ENCODE measurements at regions not wholly inside any gene's neighbourhood (a gene's known extent, or its start where the extent isn't known, plus 50 kb on each side); places are given as distances from the start of the nearest gene placed in this dataset.

- TF ChIP-seq CTCF (IDR thresholded peaks at IDR 0.05) (no peak), NRF1 (IDR thresholded peaks at IDR 0.05; ENCODE audit: low read depth, low read length) (no peak), TAF1 (IDR thresholded peaks at IDR 0.05; ENCODE audit: borderline replicate concordance, low read depth, low read length) (no peak), USF1 (IDR thresholded peaks at IDR 0.05; ENCODE audit: borderline replicate concordance, low read depth) (no peak), REST (IDR thresholded peaks at IDR 0.05; ENCODE audit: low read depth, low read length) (no peak), MAX (IDR thresholded peaks at IDR 0.05; ENCODE audit: low read depth) (no peak)
Measured at GRCh38 chr10:128545216-128545615, 419.0 kb upstream of the MKI67 start.
